GM13976 (cell line): ENCODE measurements at regions not wholly inside any gene's neighbourhood (a gene's known extent, or its start where the extent isn't known, plus 50 kb on each side); places are given as distances from the start of the nearest gene placed in this dataset.
"Not testable (repeated sequence)": the region's sequence is repeated elsewhere in the genome, so short reads cannot be mapped to it uniquely, and the experiment has no call there.

Source experiments
- DNase-seq: peaks from one replicate; pipeline ENCODE4 v3.0.0; 2012; ENCODE audit warnings: low spot score
- in situ Hi-C: fragments of 300-500 bp; cut with MboI; formaldehyde crosslinking; loops from one replicate; pipeline ENCODE4 v1.12.0; 2022; ENCODE audit warnings: low sequenced_read_pairs, mixed read lengths, inconsistent platforms; ENCODE audit not compliant: unreplicated experiment
- TF ChIP-seq, protein P1 (sequence below): IDR thresholded peaks from 2 replicates; pipeline ENCODE4 v1.5.1; 2012; ENCODE audit warnings: borderline replicate concordance, mild to moderate bottlenecking; ENCODE audit not compliant: insufficient read depth; ENCODE audit errors: extremely low read depth, missing control alignments, control extremely low read depth

DNA sequence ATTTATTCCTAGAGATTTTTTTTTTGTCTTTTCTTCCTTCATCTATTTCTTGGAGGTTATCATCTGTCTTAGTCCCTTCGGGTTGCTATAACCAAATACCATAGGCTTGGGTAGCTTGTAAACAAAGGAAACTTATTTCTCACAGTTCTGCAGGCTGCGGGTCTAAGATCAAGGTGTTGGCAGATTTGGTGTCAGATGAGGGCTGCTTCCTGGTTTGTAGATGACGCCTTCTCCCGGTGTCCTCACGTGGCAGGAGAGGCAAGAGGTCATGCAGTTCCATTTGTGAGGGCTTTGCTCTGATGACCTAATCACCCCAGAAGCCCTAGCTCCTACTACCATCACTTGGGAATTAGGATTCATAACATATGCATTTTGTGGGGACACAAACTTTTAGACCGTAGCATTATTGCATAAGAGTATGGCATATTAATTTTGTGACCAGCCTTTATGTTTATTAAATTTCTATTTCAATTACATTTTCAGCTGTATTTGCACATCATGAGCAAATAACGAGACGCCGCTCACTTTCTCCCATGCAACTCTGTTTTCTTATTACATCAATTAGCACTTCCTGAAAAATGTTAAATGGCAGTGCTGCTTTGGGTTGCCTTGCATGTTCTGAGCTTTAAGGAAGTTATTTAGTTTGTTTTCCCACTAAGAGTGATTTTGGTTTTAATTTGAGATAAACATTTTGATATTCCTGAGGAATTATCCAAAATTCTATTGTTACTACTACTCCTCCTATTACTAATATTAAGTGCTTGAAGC is 246.4 kb upstream of the HDAC4 start:
- in situ Hi-C loops: no loop called here
- DNase-seq: no peak
- TF ChIP-seq, protein P1, sequence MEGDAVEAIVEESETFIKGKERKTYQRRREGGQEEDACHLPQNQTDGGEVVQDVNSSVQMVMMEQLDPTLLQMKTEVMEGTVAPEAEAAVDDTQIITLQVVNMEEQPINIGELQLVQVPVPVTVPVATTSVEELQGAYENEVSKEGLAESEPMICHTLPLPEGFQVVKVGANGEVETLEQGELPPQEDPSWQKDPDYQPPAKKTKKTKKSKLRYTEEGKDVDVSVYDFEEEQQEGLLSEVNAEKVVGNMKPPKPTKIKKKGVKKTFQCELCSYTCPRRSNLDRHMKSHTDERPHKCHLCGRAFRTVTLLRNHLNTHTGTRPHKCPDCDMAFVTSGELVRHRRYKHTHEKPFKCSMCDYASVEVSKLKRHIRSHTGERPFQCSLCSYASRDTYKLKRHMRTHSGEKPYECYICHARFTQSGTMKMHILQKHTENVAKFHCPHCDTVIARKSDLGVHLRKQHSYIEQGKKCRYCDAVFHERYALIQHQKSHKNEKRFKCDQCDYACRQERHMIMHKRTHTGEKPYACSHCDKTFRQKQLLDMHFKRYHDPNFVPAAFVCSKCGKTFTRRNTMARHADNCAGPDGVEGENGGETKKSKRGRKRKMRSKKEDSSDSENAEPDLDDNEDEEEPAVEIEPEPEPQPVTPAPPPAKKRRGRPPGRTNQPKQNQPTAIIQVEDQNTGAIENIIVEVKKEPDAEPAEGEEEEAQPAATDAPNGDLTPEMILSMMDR: no peak

- TF ChIP-seq, protein P1: no peak
- DNase-seq: no peak
- in situ Hi-C loops: no loop called here
Measured at GRCh38 chr2:239646184-239646583, 245.4 kb upstream of the HDAC4 start.

GRCh38 chr2:239644594-239644993 is 243.8 kb upstream of the HDAC4 start:
- in situ Hi-C loops, DNase-seq: not testable (repeated sequence)

GRCh38 chr2:239644011-239644410 is 243.2 kb upstream of the HDAC4 start:
- TF ChIP-seq, protein P1: no peak
- in situ Hi-C loops: no loop called here
- no peak for DNase-seq

DNA sequence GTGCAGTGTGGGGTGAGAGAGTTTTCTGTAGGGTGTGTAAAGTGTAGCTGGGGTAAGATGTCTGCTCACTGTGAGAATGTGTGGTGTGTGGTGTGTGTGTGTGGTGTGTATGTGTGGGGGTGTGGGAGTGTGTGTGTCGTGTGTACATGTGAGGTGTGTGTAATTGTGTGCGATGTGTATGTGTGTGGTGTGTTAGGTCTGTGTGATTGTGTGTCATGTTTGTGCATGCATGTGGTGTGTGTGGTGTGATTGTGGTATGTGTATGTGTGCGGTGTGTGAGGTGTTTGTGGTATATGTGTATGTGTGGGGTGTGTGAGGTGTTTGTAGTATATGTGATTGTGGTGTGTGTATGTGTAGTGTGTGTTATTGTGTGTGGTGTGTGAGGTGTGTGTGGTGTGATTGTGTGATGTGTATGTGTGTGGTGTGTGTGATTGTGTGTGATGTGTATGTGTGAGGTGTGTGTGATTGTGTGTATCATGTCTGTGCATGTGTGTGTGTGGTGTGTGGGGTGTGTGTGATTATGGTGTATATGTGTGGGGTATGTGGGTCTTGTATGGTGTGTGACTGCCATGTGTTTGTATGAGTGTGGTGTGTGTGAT is 241.7 kb upstream of the HDAC4 start:
- in situ Hi-C loops: no loop called here

GRCh38 chr2:239641904-239642303 is 241.1 kb upstream of the HDAC4 start:
- DNase-seq, in situ Hi-C loops: not testable (repeated sequence)

More for the DNA sequence above, 241.7 kb upstream of the HDAC4 start:
- DNase-seq: no peak
- TF ChIP-seq, protein P1: no peak

DNA sequence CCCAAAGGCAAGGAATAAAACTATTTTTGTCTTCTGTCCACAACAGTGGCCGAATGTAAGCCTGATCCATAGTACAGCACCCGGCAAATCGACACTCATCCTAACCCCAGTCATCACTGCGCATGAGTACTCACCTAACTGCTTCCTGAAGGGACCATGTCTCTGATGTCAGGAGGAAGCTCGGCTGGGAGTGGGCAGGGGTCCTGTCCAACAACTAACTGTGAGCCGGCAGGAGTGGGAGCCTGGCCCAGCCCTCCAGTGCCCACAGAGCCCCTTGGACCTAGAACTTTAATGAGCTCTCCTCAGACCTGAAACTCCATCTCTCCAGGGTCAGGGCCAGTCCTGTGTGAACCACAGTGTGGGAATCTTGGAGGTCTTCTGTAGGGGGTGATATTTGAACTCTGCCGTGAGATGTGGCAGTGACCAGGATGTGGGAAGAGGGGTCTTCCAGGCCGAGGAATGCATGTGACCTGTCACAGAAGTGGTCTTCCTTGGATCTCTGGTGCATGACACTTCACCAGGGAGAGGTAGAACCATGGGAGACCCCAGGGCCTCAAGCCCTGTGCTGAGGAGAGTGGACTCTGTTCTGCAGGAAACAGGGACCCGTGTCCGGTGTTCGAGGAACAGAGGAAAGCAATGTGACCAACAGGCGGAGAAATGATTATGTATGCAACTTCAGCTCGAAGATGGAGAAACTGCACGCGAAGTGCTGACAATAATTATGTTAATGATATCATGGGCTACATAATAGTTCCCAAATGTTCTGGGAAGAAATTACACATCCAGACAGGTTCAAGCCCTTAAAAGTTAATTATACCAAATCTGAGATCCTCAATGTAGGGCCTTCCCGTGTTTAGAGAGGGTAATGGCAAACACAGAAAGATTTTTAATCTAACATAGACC is 240.1 kb upstream of the HDAC4 start:
- TF ChIP-seq, protein P1: no peak
- DNase-seq: no peak
- in situ Hi-C loops: no loop called here
